ENCODE measurements at regions not wholly inside any gene's neighbourhood (a gene's known extent, or its start where the extent isn't known, plus 50 kb on each side); places are given as distances from the start of the nearest gene placed in this dataset.
"Not testable (repeated sequence)": the region's sequence is repeated elsewhere in the genome, so short reads cannot be mapped to it uniquely, and the experiment has no call there.

- ATAC-seq = no peak
- no peak overlapping the region for H3K27ac ChIP-seq
- intact Hi-C loops (cut with DNase I) = no loop called here
- WGBS, 3 donors = 36 to 46% (median 40%) methylated on average over 4 of the region's 4 CpGs
- H3K9me3 ChIP-seq = no peaks in the 10 kb centered on the region
- no peak overlapping the region for H3K4me3 ChIP-seq
- no peaks in the 10 kb centered on the region for H3K4me1 ChIP-seq
- no peaks in the 10 kb centered on the region for H3K36me3 ChIP-seq (ENCODE audit: insufficient read depth in 1 of 2, low read depth in 1 of 2)
- no peaks in the 10 kb centered on the region for H3K27me3 ChIP-seq (ENCODE audit: insufficient read depth in 3 of 3, low read length in 2 of 3)
- TF ChIP-seq CTCF (IDR thresholded peaks at IDR 0.05) = no peak
- no peak for DNase-seq
These were observed 278.5 kb downstream of the PARM1 start for GRCh38 chr4:75211422-75211821.

GRCh38 chr4:75207902-75208301 lies 275.0 kb downstream of the PARM1 start:
- Histone ChIP-seq H3K27ac (no peak overlapping the region), H3K9me3 (no peaks in the 10 kb centered on the region), H3K4me3 (no peak overlapping the region), H3K36me3 (ENCODE audit: insufficient read depth in 1 of 2, low read depth in 1 of 2) (no peaks in the 10 kb centered on the region), H3K4me1 (no peaks in the 10 kb centered on the region), H3K27me3 (ENCODE audit: insufficient read depth in 3 of 3, low read length in 2 of 3) (no peaks in the 10 kb centered on the region)
- DNase-seq = no peak
- no peak for TF ChIP-seq CTCF (IDR thresholded peaks at IDR 0.05)
- ATAC-seq = no peak
- WGBS, 3 donors = 93 to 97% (median 96%) methylated on average over 1 of the region's 1 CpG
- intact Hi-C loops (cut with DNase I) = no loop called here

- no peaks in the 10 kb centered on the region for H3K9me3 ChIP-seq
- no peak overlapping the region for H3K4me3 ChIP-seq
- intact Hi-C loops (cut with DNase I) = no loop called here
- ATAC-seq (no peak), DNase-seq (no peak)
- TF ChIP-seq CTCF (IDR thresholded peaks at IDR 0.05) = no peak
- 57 to 75% (median 66%) methylated on average over 7 of the region's 7 CpGs for WGBS, 3 donors
- H3K4me1 ChIP-seq = no peaks in the 10 kb centered on the region
- no peaks in the 10 kb centered on the region for H3K27me3 ChIP-seq (ENCODE audit: insufficient read depth in 3 of 3, low read length in 2 of 3)
- H3K27ac ChIP-seq = no peak overlapping the region
- H3K36me3 ChIP-seq (ENCODE audit: insufficient read depth in 1 of 2, low read depth in 1 of 2) = no peaks in the 10 kb centered on the region
These were observed 262.2 kb downstream of the PARM1 start for GRCh38 chr4:75195111-75195510.

- WGBS, 3 donors = 78 to 87% (median 85%) methylated on average over 8 of the region's 8 CpGs
- no peak overlapping the region for H3K4me3 ChIP-seq
- no peak overlapping the region for H3K27ac ChIP-seq
- H3K9me3 ChIP-seq = no peaks in the 10 kb centered on the region
- TF ChIP-seq CTCF (IDR thresholded peaks at IDR 0.05) = no peak
- ATAC-seq (no peak), DNase-seq (no peak)
- no peaks in the 10 kb centered on the region for H3K27me3 ChIP-seq (ENCODE audit: insufficient read depth in 3 of 3, low read length in 2 of 3)
- intact Hi-C loops (cut with DNase I) = no loop called here
- H3K4me1 ChIP-seq = no peaks in the 10 kb centered on the region
- H3K36me3 ChIP-seq (ENCODE audit: insufficient read depth in 1 of 2, low read depth in 1 of 2) = no peaks in the 10 kb centered on the region
These were observed 261.3 kb downstream of the PARM1 start for GRCh38 chr4:75194180-75194579.

GRCh38 chr4:75192182-75192581 lies 259.3 kb downstream of the PARM1 start:
- H3K36me3 ChIP-seq (ENCODE audit: insufficient read depth in 1 of 2, low read depth in 1 of 2); H3K4me1 ChIP-seq; H3K27me3 ChIP-seq (ENCODE audit: insufficient read depth in 3 of 3, low read length in 2 of 3); H3K27ac ChIP-seq; DNase-seq; intact Hi-C loops (cut with DNase I); H3K4me3 ChIP-seq; H3K9me3 ChIP-seq; ATAC-seq: not testable (repeated sequence)
- WGBS, 3 donors = 77 to 97% (median 94%) methylated on average over 2 of the region's 2 CpGs

Measured in psoas muscle (tissue), 7 donors.